ENCODE measurements at regions not wholly inside any gene's neighbourhood (a gene's known extent, or its start where the extent isn't known, plus 50 kb on each side); places are given as distances from the start of the nearest gene placed in this dataset.

- TF ChIP-seq, protein P1, sequence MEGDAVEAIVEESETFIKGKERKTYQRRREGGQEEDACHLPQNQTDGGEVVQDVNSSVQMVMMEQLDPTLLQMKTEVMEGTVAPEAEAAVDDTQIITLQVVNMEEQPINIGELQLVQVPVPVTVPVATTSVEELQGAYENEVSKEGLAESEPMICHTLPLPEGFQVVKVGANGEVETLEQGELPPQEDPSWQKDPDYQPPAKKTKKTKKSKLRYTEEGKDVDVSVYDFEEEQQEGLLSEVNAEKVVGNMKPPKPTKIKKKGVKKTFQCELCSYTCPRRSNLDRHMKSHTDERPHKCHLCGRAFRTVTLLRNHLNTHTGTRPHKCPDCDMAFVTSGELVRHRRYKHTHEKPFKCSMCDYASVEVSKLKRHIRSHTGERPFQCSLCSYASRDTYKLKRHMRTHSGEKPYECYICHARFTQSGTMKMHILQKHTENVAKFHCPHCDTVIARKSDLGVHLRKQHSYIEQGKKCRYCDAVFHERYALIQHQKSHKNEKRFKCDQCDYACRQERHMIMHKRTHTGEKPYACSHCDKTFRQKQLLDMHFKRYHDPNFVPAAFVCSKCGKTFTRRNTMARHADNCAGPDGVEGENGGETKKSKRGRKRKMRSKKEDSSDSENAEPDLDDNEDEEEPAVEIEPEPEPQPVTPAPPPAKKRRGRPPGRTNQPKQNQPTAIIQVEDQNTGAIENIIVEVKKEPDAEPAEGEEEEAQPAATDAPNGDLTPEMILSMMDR (IDR thresholded peaks at IDR 0.05) = no peak
- no peak for TF ChIP-seq POLR2A (IDR thresholded peaks at IDR 0.05)
These were observed 141.4 kb upstream of the TOPAZ1 start for GRCh38 chr3:44100298-44100695.
